ENCODE measurements at regions not wholly inside any gene's neighbourhood (a gene's known extent, or its start where the extent isn't known, plus 50 kb on each side); places are given as distances from the start of the nearest gene placed in this dataset.

- TF ChIP-seq CTCF (IDR thresholded peaks at IDR 0.05) (no peak), POLR2AphosphoS5 (IDR thresholded peaks at IDR 0.05) (no peak), POLR2A (IDR thresholded peaks at IDR 0.05) (no peak), EP300 (IDR thresholded peaks at IDR 0.05) (no peak)
Measured at GRCh38 chr16:73909529-73910035, 387.0 kb upstream of the PSMD7 start.

All from suprapubic skin (tissue), 4 donors.